Mesodermal cell (in vitro differentiated cells): ENCODE measurements at regions not wholly inside any gene's neighbourhood (a gene's known extent, or its start where the extent isn't known, plus 50 kb on each side); places are given as distances from the start of the nearest gene placed in this dataset.

Source experiments
- H3K27ac ChIP-seq: 2 replicates; pipeline ENCODE4 v1.7.0; 2013; ENCODE audit warnings: mild to moderate bottlenecking, low read depth, low read length, moderate library complexity; ENCODE audit not compliant: severe bottlenecking
- H3K36me3 ChIP-seq: 2 replicates; pipeline ENCODE4 v1.7.1; 2013; ENCODE audit warnings: mild to moderate bottlenecking, low read length, moderate library complexity; ENCODE audit not compliant: control insufficient read depth, insufficient read depth
- H3K4me1 ChIP-seq: one replicate; pipeline ENCODE4 v1.7.1; 2013; ENCODE audit warnings: mild to moderate bottlenecking, low read length; ENCODE audit not compliant: insufficient read depth, control insufficient read depth, poor library complexity, severe bottlenecking
- H3K4me3 ChIP-seq: 2 replicates; pipeline ENCODE4 v1.7.0; 2013; ENCODE audit warnings: low read length, control low read depth, mild to moderate bottlenecking; ENCODE audit not compliant: insufficient read depth, poor library complexity, severe bottlenecking; ENCODE audit errors: extremely low read depth
- H3K9me3 ChIP-seq: 2 replicates; pipeline ENCODE4 v1.7.1; 2013; ENCODE audit warnings: mild to moderate bottlenecking, low read length, moderate library complexity; ENCODE audit not compliant: control insufficient read depth
- WGBS, 2 experiments: methylation state at CpG; one replicate each; pipeline ENCODE4 v1.1.5; 2013; ENCODE audit warnings: missing lambda C conversion rate in 2 of 2; ENCODE audit not compliant: insufficient coverage in 2 of 2; 5-methylcytosine and 5-hydroxymethylcytosine counted together

DNA sequence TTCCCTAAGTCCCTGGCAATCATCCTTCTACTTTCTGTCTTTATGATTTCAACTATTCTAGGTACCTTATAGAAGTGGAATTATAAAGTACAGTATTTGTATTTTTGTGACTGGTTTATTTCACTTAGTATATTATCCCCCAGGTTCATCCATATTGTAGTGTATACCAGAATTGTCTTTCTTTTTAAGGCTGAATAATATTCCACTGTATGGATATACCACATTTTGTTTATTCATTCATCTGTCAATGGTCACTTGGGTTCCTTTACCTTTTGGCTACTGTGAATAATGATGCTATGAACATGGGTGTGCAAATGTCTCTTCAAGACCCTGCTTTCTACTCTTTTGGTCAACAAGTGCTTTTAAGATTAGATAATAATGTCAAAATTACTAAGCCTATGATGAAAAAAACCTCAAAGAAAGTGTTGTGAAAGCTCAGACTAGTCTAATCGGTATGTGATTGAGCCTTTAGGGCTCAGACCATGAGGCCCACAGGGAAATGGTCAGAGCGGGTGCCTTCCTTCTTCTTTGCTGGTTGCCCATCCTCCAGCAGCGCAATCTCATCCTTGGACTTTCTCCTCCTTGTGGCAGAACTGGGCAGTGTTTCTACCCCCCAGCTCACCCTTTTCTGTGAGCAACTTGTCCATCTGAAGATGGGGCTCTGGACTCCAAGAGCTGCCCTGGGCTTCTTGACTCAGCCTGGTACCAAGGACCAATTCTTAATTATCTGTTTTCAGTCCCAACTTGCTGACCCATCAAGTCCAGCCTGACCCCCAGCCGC is 105.4 kb downstream of the TTC8 start:
- no peaks in the 10 kb centered on the region for H3K4me1 ChIP-seq
- no peaks in the 10 kb centered on the region for H3K36me3 ChIP-seq
- no peak overlapping the region for H3K27ac ChIP-seq
- no peaks in the 10 kb centered on the region for H3K9me3 ChIP-seq
- WGBS, 2 experiments = 83 to 94% methylated on average over 3 to 4 of the region's 4 CpGs
- H3K4me3 ChIP-seq = no peak overlapping the region

DNA sequence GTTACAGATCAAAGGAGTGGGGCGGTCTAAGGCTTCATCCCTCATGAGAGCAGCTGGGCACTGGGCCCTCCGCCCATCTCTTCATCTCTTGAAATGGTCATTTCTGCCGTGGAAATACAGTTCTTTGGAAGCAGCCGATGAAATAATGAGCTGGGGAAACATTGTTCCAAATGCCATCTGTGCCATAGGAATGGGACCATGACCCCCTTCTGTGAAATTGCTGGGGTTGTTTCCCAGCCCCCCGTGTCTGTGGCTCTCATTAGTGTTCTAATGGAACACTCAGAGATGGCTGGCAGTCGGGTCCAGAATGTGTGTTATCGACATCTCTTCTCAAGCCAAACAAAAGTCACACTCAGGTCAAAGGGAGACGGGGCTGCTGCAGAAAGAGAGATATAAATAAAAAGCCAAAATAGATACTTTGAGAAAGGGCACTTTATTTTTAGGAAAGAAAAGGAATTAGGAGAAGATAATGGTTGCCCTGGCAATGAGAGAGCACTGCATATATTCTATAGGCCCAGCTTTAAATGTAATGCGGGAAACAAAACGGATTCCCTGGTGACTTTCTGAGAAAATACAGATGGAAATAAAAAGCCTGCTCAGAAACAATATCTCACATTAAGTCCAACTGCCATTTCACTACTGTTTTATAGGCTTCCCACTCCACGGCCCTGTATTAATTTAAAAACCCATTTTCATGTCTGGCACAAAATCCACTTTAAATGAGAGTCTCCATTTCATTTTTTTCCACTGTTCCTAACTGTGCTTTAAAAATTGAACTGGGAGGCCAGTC is 107.1 kb downstream of the TTC8 start:
- Histone ChIP-seq H3K4me3 (no peak overlapping the region), H3K9me3 (no peaks in the 10 kb centered on the region), H3K4me1 (no peaks in the 10 kb centered on the region), H3K27ac (no peak overlapping the region), H3K36me3 (no peaks in the 10 kb centered on the region)
- 85 to 86% methylated on average over 8 to 9 of the region's 11 CpGs for WGBS, 2 experiments

DNA sequence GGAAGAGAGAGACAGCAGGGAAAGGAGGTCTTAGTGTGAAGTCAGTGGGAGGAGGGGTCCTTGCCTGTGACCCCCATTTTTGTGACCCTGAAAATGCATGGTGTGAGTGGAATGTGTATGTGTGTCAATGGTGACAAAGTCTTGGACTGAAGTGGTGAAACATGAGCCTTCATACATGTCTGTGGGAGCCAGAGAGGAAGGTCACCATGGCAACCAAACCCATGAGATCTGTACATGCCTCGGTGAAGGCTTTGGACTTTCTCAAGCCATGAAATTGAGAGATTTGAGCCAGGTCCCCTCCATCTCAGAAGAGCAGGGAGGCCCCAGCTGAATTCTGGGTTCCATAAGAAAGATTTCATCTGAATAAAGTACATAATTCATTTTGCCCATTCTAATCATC is 108.7 kb downstream of the TTC8 start:
- WGBS, 2 experiments = 100% methylated on average over 1 of the region's 1 CpG; no CpG with 5 or more reads in 1 of the 2 experiments
- no peaks in the 10 kb centered on the region for H3K36me3 ChIP-seq
- no peak overlapping the region for H3K27ac ChIP-seq
- H3K4me3 ChIP-seq = no peak overlapping the region
- H3K4me1 ChIP-seq = no peaks in the 10 kb centered on the region
- no peaks in the 10 kb centered on the region for H3K9me3 ChIP-seq

DNA sequence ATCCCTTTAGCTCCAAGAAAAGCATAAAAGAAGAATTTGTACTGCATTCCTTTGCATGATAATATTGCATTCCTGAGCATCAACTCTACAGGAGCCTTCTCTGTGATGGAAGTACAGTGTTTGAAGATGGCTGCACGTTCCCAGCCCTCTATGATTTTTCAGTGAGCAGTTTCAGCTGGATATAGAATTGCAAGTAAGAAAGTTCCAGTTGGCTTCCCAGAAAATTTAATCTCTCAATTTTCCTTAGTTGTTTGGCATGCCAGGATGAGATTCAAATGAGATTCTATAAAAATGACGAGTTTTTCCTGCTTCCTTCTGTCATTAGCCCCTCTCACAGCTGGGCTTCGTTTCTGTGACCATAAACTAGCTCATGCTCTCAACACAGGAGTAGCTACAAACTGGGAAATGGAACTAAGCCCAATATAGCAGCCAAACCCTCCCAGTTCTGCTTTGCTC is 109.9 kb downstream of the TTC8 start:
- no peaks in the 10 kb centered on the region for H3K36me3 ChIP-seq
- H3K4me3 ChIP-seq = no peak overlapping the region
- H3K4me1 ChIP-seq = no peaks in the 10 kb centered on the region
- WGBS, 2 experiments = 80 to 94% methylated on average over 2 of the region's 3 CpGs
- H3K9me3 ChIP-seq = no peaks in the 10 kb centered on the region
- no peak overlapping the region for H3K27ac ChIP-seq

DNA sequence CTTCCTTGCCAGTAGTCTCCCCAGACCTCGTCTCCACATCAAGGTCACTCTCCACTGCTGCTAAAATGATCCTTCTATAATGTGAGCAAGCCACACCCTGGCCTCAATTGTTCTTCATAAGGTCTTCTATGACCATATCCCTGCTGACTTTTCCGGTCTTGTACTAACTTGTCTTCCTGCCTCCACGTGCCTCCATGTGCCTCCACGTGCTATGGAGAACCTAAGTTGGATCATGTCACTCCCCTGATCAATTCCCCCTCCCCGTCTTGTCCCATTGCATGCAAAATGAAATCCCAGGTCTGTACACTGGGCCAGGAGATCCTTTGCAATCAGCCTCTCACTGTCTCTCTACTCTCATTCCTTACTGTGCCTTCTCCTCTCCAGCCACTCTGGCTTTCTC is 110.6 kb downstream of the TTC8 start:
- no peaks in the 10 kb centered on the region for H3K4me1 ChIP-seq
- H3K9me3 ChIP-seq = no peaks in the 10 kb centered on the region
- no peak overlapping the region for H3K4me3 ChIP-seq
- H3K36me3 ChIP-seq = no peaks in the 10 kb centered on the region
- H3K27ac ChIP-seq = no peak overlapping the region
- 78 to 87% methylated on average over 4 to 5 of the region's 5 CpGs for WGBS, 2 experiments

DNA sequence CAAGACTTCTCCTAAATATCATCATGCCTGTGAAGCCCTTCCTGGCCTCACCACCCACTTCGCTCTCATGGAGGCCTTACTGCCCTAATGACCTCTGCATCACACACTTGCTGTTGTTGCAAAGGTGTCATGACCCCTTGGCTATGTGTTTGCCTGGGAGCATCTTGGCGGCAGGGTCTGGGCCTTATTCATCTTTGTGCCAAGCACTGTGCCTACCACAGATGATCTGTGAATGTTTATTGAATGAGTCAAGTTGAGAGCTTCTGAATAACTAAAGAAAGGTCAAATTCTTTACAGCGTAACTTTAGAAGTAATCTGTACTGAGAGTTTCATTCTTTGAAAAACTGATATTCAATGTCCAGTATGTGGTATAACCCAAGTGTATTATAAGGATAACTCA is 113.3 kb downstream of the TTC8 start:
- H3K4me1 ChIP-seq = no peaks in the 10 kb centered on the region
- WGBS, 2 experiments = 100% methylated on average over 2 to 3 of the region's 3 CpGs
- H3K27ac ChIP-seq = no peak overlapping the region
- H3K36me3 ChIP-seq = no peaks in the 10 kb centered on the region
- no peak overlapping the region for H3K4me3 ChIP-seq
- no peaks in the 10 kb centered on the region for H3K9me3 ChIP-seq

DNA sequence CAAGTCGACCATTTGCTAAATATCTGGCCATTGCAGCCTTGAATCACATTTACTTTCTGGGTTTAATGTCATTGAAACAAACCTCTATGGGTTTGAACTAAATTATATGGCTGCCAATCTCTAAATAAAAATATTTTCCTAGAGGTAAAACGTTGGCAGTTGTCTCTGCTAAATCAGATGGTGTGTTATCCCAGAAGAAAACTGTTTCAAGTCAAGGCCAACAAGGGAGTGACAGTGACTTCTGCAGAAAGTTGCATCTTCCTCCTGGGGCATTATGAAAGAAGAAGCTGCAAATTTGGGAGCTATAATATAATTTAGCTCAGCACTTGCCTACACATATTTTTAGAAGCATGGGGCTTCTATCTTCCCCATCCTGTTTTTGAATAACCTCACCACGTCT is 116.2 kb downstream of the TTC8 start:
- WGBS, 2 experiments = 54 to 75% methylated on average over 1 to 2 of the region's 3 CpGs
- no peak overlapping the region for H3K27ac ChIP-seq
- H3K36me3 ChIP-seq = no peaks in the 10 kb centered on the region
- no peaks in the 10 kb centered on the region for H3K4me1 ChIP-seq
- H3K4me3 ChIP-seq = no peak overlapping the region
- no peaks in the 10 kb centered on the region for H3K9me3 ChIP-seq

DNA sequence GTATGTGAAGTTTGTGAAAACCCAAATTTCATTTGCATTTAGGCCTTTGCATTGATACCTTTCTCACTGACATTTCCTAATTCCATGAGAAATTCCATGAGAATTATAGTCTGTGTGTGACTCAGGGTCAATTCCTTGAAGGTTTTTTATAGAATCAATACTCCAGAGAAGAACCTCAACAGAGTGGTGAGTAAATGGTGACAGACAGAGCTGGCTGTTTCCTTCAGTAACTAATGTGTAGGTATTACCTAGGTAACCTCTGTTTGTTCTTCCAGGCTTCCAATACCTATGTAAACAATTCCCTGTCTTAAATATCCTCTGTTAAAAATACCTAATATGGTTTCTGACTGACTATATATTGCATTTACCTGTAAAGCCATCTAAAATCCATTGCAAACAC is 117.0 kb downstream of the TTC8 start:
- Histone ChIP-seq H3K27ac (no peak overlapping the region), H3K9me3 (no peaks in the 10 kb centered on the region), H3K36me3 (no peaks in the 10 kb centered on the region), H3K4me3 (no peak overlapping the region), H3K4me1 (no peaks in the 10 kb centered on the region)

DNA sequence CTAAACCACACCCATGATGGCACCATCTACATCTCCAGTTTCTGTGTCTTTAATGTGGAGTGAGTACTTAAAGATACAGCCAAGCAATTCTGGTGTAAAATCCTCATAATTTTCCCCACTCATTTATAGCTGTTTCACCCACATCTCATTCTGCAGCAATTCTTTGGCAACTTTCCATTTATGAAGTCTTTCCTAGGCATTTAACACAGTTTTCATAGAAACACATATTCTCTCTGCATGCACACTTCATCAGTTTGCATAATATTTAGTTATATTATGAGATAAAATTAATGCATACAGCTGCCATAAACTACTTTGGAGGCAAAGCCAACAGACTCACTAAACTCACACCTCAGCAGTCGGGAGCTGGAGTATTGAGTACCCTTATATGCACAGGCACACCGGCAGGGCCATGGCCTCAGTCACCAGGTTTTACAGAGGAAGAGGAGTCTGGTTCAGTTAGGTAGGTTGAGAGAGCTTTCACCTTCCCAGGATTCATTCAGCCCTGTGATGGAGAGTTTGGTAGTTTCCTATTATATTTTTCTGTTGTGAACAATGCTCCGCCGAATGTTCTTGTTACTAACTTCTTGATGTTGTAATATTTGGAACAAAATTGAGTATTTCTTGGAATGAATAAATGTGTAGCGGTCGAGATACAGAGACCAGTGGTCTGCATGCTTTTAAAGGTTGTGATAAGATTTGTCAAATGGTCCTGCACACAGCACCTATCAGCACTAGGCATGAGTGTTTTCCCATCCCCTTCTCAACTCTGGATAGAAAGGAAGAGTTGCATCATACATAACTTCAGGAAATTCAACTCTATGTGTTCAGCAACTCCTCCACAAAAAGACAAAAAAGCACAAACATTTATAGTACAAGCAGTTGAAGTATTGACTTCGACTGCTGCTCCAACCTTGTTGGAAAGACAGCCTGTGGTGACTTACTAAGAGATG is 123.5 kb downstream of the TTC8 start:
- Histone ChIP-seq H3K4me1 (no peaks in the 10 kb centered on the region), H3K9me3 (peaks cover 19% of the 10 kb centered on the region), H3K4me3 (no peak overlapping the region), H3K36me3 (no peaks in the 10 kb centered on the region), H3K27ac (no peak overlapping the region)
- WGBS, 2 experiments = 90 to 92% methylated on average over 5 to 7 of the region's 7 CpGs

DNA sequence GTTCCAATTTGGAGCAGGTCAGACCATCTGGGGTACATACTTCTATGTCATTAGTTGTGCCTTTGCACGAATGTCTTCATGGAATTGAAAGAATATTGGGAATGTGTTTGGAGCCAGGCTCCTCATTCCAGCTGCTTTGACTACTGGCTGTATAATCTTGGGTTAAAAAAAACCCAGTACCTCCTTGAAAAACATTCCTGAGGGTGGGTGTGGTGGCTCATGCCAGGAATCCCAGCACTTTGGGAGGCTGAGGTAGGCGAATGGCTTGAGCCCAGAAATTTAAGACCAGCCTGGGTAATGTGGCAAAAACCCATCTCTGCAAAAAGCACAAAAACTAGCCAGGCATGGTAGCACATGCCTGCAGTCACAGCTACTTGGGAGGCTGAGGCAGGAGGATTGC is 125.6 kb downstream of the TTC8 start:
- H3K9me3 ChIP-seq = peaks cover 19% of the 10 kb centered on the region
- no peaks in the 10 kb centered on the region for H3K36me3 ChIP-seq
- no peaks in the 10 kb centered on the region for H3K4me1 ChIP-seq
- 59 to 78% methylated on average over 2 of the region's 2 CpGs for whole genome bisulfite sequencing, 2 experiments
- H3K4me3 ChIP-seq = no peak overlapping the region
- no peak overlapping the region for H3K27ac ChIP-seq
